ENCODE measurements at regions not wholly inside any gene's neighbourhood (a gene's known extent, or its start where the extent isn't known, plus 50 kb on each side); places are given as distances from the start of the nearest gene placed in this dataset.
"Not testable (repeated sequence)": the region's sequence is repeated elsewhere in the genome, so short reads cannot be mapped to it uniquely, and the experiment has no call there.

DNA sequence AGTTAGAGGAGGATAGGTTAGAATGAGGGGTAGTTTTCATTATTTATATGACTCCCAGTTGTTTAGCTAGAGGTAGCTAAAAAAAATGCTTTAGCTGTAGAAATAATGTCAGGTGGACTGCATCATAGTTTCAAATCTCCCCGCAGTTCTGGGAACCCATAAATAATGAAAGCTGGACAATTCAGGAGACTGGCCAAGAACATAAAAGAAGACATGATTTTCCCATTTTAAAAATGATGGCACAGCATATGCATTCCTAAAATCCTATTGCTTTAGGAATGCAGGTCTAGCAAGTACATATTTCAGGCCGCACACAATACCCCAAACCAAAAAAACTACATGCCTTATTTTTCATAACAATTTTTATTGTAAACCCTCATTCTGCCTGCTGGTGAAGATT lies 143.3 kb downstream of the CTH start:
- DNase-seq (ENCODE audit: low read depth in 2 of 2): no peak

- DNase-seq (ENCODE audit: low read depth in 2 of 2): no peak
Measured at GRCh38 chr1:70556541-70556940, 145.5 kb downstream of the CTH start.

- DNase-seq (ENCODE audit: low read depth in 2 of 2): no peak
Measured at GRCh38 chr1:70567167-70567566, 156.1 kb downstream of the CTH start.

DNA sequence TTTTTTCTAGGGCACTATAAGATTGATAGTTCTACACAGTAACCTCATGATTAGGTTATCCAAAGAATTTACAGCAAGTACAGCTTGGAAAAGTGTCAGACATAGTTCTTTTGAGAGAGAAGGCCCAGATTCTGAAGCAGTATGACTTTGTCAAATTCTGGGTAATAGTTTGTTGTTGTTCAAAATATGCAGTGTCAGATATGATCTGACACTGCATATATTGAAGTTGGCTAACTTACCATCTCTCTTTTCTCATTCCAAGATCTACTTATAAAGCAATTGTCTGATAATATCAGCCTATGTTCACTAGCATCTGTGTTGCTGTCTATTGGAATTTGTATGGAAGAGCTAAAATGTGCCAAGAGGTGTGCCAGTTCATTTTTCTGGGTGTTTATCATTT lies 160.1 kb downstream of the CTH start:
- no peak for DNase-seq (ENCODE audit: low read depth in 2 of 2)

GRCh38 chr1:70573317-70573843 lies 162.3 kb downstream of the CTH start:
- no peak for DNase-seq (ENCODE audit: low read depth in 2 of 2)

GRCh38 chr1:70581661-70582060 lies 170.6 kb downstream of the CTH start:
- no peak for DNase-seq (ENCODE audit: low read depth in 2 of 2)

- no peak for DNase-seq (ENCODE audit: low read depth in 2 of 2)
Measured at GRCh38 chr1:70583522-70583921, 172.5 kb downstream of the CTH start.

GRCh38 chr1:70586046-70586445 lies 175.0 kb downstream of the CTH start:
- DNase-seq (ENCODE audit: low read depth in 2 of 2): no peak

DNA sequence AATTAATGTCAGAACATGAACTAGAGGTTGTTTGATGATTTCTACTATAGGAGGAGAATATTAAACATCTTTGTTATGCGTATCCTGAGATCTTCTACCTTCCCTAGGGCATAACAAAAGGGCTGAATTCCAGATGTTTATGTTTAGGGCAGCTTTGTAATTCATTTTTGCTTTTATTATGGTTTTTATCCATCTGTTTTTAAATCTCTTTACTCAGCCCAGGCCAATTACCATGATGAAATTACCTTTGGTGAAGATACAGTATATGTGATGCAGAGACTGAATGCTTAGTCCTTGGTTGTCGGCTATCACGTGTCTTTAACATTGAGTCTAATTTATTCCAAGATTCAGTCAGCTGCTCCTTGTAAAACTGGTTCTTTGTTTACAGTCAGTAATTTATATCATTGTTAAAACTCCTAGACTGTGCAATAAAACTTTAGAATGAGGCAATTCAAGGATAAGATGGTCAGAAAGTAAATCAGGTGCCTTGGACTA lies 176.9 kb downstream of the CTH start:
- DNase-seq (ENCODE audit: low read depth in 2 of 2): no peak

DNA sequence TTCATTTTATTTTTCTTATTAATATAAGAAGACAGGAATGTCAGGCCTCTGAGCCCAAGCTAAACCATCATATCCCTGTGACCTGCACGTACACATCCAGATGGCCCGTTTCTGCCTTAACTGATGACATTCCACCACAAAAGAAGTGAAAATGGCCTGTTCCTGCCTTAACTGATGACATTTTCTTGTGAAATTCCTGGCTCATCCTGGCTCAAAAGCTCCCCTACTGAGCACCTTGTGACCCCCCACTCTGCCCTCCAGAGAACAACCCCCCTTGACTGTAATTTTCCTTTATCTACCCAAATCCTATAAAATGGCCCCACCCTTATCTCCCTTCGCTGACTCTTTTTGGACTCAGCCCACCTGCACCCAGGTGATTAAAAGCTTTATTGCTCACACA lies 182.5 kb downstream of the CTH start:
- DNase-seq (ENCODE audit: low read depth in 2 of 2): not testable (repeated sequence)

DNA sequence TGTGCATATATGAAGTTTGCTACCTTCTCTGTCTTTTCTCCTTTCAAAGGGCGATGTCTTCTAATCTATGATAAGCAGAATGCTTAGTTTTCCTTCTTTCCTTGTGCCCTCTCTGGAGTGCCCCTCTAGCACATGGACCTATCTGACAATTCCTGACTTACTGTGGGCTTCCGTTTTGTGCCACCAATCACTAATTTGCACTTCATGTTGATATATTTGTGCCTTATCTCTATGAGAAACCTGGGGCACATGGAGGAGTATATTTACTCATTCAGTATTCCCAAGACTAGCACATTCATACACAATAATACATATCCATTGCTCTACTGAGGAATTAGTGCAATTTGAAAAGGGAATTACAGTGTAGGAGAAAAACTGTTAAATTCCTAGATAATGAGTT lies 197.7 kb downstream of the CTH start:
- DNase-seq (ENCODE audit: low read depth in 2 of 2): no peak

DNA sequence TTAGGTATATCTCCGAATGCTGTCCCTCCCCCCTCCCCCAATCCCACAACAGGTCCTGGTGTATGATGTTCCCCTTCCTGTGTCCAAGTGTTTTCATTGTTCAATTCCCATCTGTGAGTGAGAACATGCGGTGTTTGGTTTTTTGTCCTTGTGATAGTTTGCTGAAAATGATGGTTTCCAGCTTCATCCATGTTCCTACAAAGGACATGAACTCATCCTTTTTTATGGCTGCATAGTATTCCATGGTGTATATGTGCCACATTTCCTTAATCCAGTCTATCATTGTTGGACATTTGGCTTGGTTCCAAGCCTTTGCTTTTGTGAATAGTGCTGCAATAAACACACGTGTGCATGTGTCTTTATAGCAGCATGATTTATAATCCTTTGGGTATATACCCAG lies 199.1 kb downstream of the CTH start:
- not testable (repeated sequence) for DNase-seq (ENCODE audit: low read depth in 2 of 2)

DNA sequence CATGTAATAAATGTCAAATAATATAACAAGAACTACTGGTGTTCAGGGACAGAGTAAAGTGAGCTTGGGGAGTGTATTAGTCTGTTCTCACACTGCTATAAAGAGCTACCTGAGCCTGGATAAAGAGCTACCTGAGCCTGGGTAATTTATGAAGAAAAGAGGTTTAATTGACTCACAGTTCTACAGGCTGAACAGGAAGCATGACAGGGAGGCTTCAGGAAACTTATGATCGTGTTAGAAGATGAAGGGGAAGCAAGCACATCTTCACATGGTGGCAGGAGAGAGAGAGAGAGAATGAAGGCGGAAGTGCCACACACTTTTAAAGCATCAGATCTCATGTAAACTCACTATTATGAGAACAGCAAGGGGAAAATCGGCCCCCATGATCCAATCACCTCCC lies 205.9 kb downstream of the CTH start:
- DNase-seq (ENCODE audit: low read depth in 2 of 2): no peak

GRCh38 chr1:70617728-70618127 lies 206.7 kb downstream of the CTH start:
- DNase-seq (ENCODE audit: low read depth in 2 of 2): no peak

DNA sequence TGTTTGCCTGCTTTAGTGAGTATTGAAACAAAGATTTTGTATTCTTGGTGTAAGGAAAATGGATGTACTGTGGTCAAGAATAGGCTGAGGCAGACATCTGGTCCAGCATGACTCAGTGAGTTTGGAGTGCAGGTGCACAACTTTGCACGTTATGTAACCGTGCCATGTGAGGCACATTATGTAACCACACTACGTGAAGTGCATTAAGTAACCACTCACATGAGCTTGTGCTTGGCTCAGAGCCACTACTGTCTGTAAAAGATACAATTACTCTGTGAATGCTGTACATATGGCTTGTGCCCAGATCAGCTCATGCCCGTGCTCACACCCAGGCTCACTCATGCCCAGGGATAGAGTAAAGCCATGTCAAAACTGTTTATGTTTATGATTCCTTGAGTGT lies 216.8 kb downstream of the CTH start:
- no peak for DNase-seq (ENCODE audit: low read depth in 2 of 2)

DNA sequence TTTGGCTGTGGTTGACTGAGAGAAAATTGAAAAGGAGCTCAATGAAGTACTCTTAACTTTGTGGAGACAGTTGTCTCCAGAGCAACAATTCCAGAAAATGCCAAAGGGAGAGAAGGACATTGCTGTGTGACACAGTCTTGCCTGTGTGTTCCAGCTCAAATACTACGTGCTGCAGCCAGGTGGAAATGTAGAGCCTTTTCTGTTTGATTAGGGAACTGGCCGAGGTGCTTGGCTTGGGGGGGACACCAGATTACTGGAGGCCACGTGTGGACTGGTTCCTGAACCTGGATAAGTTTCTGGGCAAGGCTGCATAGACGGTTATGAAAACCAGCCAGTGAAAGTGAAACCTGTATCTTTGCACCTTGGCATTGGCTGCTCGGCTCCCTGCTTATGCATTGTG lies 217.9 kb downstream of the CTH start:
- no peak for DNase-seq (ENCODE audit: low read depth in 2 of 2)

GRCh38 chr1:70633004-70633403 lies 221.9 kb downstream of the CTH start:
- DNase-seq (ENCODE audit: low read depth in 2 of 2): no peak

DNA sequence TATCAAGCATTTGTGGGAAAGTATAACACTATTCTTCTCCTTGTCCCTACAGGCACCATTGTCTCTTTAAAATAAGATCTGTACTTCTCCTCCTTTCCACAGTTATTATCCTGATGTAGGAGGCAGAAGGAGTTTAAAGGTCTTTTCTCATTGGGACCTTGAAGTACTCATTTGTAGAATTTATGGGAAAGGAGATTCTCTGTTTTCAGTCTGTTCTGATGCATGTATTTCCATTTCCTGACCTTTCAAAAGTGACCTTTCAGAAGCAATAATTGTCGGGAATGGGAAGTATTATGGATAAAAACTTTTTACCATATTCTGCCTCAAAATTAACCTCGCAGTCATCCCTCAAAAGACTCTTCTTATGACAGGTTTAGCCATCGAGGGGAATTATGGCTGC lies 224.8 kb downstream of the CTH start:
- no peak for DNase-seq (ENCODE audit: low read depth in 2 of 2)

- no peak for DNase-seq (ENCODE audit: low read depth in 2 of 2)
Measured at GRCh38 chr1:70641868-70642267, 230.8 kb downstream of the CTH start.

DNA sequence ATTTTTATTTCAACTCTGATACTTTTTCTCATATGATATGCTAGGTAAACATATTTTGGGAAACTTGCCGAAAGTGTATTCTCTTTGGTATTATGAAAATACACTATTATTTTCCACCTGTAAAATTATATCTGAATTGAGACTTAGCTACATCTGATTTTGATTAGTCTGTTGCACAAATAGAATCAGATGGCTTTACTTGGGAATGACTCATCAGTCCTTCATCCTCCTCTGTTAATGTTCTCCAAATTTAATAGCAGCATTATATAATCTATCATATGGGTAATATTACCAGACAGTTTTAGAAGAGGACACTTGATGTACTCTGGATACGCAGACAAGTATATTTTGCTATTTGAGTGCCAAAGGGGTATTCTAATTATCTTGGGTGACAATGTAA lies 245.3 kb downstream of the CTH start:
- DNase-seq (ENCODE audit: low read depth in 2 of 2): no peak

DNA sequence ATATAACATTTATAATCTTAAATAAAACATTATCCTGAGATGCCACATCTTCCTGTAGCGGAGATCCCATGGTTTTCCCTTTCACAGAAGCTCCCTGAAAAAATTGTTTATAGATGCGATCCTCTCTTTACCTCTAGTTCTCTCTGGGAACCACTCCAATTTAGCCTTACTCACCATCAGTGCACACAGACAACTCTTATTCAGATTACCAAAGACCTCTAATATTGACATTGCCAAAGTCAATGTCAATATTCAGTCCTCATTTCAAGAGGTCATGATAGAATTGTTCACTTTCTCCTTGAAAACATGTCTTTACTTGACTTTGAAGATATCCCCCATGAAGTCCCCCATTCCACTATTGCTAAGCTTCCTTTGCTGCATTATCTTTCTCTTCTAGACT lies 248.8 kb downstream of the CTH start:
- DNase-seq (ENCODE audit: low read depth in 2 of 2): no peak

DNA sequence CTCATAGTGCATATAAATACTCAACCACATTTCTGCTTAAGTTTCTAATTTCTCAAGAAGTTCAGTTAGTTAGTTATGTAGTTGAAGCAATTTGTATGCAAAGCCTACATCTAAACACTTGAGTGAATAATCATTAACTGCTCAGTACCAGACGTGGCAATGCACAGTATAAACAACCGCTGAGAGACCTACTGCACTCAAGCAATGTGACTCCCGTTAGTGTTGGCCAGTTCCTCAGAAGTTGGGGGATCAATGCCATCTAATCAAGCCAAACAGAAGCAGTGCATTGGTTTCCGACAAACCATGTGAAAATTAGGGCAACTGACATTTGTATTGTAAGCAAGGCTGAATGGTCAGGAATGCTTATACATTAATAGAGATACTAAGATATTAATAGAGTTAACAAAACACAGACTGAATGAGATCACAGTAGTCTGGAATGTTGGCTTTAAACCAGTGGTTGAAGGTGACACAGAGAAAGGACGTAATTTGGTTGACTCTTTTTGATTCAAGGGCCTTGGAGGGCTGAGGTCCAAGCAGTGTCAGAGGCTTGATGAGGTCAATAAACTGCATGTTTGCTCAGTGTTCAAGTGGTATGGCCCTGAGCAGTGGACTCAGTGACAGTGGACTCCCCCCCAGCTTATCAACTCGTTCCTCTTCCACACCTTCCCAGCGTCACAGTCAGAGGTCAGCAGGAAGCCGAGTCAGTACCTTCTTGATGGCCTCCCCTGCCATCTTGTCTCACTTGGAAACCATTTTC lies 255.5 kb downstream of the CTH start:
- no peak for DNase-seq (ENCODE audit: low read depth in 2 of 2)

DNA sequence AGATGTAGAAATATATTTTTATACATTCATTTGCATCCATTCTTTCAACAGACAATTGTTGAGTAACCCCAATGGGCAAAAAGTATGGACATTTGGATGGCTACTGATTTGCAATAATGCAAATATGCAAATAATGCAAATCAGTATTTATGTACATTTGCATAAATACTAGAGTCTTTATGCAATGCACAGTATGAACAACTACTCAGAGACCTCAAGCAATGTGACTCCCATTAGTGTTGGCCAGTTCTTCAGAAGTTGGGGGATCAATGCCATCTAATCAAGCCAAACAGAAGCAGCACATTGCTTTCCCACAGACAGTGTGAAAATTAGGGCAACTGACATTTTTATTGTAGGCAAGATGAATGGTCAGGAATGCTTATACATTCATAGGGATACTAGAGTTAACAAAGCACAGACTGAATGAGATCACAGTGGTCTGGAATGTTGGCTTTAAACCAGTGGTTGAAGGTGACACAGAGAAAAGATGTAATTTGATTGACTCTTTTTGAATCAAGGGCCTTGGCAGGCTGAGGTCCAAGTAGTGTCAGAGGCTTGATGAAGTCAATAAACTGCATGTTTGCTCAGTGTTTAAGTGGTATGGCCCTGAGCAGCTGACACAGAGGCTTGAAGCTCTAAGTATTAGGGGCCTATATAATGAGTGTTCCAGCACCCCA lies 256.6 kb downstream of the CTH start:
- no peak for DNase-seq (ENCODE audit: low read depth in 2 of 2)

All from stimulated activated CD4-positive, alpha-beta T cell treated with anti-CD3 and anti-CD28 coated beads, Interleukin-1b, Interleukin-23, amount 100 ng/mL, for 1 hour (primary cell).